GF-D8 (cell line): ENCODE measurements at regions not wholly inside any gene's neighbourhood (a gene's known extent, or its start where the extent isn't known, plus 50 kb on each side); places are given as distances from the start of the nearest gene placed in this dataset.
"Not testable (repeated sequence)": the region's sequence is repeated elsewhere in the genome, so short reads cannot be mapped to it uniquely, and the experiment has no call there.

Source experiments
- DNase-seq: peaks from one replicate; lab custom pipeline; 2025; lab: John Stamatoyannopoulos, UW

DNA sequence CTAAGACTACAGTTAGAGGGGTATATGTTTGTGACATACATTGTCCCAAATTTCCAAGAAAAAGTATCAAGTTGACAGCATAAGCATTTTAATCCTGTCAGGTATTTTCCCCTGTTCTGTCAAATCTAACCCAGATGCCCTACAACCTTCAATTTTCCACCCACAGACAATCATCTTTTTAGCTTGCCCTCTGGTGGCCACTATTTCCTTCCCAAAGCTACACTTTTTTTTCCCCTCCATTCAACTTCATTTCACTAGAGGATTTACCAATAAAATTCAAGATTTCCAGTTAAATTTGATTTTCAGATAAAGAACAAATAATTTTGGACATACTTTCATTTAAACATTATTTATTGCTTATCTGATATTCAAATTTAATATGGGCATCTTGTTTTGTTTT lies 286.6 kb downstream of the TENT5A start:
- no peak for DNase-seq

- no peak for DNase-seq
Observed at GRCh38 chr6:81456416-81456815, 296.1 kb downstream of the TENT5A start.

- no peak for DNase-seq
Observed at GRCh38 chr6:81455641-81456040, 296.8 kb downstream of the TENT5A start.

DNA sequence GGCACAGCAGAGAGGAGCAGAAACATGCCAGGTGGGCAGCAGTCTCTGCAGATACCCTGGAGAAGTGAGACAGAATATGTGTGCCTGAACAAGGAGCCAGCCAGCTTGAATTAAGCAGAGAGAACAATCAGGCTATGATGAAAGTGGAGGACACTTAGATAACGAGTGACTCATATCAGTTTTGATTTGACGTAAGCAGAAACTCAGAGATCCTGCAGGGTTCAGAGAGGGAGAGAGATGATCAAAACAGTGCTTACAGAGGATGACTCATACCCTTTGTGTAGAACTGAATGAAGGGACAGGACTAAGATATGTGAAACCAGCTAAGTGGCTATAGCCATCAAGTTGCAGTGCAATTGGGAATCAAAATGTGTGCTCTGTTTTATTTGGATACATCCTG lies 300.7 kb downstream of the TENT5A start:
- no peak for DNase-seq

DNA sequence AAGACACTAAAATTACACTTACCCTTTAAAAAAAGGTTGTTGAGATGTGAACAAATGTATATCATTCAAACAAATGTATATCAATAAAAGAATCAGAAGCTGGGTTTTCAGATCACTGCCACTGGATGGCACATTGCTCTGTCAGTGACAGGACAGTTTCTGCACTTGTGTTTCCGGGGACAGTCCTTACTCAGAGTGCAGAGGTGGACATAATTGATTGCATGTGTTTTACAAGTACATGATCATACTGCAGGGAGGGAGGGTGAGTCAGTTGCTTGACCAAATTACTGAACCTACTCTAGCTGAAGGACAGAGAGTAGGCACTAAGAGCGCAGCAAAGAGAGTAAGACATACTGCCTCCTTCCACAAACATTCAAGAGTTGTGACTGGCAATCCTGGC lies 302.3 kb downstream of the TENT5A start:
- no peak for DNase-seq

- DNase-seq = no peak
Observed at GRCh38 chr6:81446509-81446908, 306.0 kb downstream of the TENT5A start.

- no peak for DNase-seq
Observed at GRCh38 chr6:81439417-81439816, 313.1 kb downstream of the TENT5A start.

- no peak for DNase-seq
Observed at GRCh38 chr6:81436990-81437389, 315.5 kb downstream of the TENT5A start.

- DNase-seq = no peak
Observed at GRCh38 chr6:81413306-81413705, 339.2 kb downstream of the TENT5A start.

DNA sequence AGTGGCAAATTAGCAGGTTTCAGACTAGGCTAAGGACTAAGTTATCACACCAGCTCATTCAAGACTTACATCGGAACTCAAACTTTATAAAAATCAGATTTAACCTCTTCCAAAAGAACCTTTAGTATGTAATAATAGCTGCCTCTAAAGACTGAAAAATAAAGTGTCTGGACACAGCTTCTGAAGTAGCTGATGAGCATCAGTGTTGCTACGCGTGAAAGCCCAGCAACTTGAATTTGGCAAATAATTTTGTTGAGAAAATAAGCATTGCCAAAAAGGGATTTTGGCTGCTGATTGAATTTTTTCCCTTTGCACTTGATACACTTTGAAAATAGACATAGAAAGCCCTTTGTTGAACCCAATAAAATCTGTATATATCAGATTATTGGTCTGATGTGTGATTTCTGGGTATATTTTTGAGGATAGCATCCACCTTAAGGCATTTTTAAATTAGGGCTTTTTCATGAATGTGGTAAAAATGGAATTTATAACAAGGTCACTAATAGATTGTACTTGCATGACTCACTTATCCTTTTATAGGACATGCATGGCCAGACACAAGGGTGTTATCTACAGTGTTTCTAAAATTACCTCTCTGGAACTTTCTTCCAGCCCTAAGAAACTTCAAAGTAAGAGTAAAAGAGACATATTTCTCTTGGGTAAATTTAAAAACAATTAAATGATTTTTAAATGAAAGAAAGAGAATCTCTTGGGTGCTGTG lies 350.4 kb downstream of the TENT5A start:
- DNase-seq = no peak

- no peak for DNase-seq
Observed at GRCh38 chr6:81396916-81397315, 355.6 kb downstream of the TENT5A start.

DNA sequence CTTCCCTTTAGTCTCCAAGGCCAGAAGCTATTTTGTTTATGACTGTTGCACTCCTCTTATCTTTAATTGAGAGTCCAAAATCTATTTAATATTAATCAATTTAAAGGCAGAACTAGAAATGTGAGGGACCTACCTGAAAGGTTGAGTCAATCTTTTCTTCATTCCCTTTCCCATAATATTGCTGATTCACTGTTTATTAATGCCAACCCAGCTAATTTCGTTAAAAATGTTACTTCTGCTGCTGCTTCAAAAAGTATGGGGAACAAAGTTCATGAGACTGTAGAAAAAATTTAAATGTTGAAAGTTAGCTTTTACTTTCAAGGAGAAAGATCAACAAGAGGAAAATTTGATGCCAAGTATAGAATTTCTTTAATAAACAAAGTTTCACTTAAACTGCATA lies 365.3 kb downstream of the TENT5A start:
- DNase-seq = no peak

DNA sequence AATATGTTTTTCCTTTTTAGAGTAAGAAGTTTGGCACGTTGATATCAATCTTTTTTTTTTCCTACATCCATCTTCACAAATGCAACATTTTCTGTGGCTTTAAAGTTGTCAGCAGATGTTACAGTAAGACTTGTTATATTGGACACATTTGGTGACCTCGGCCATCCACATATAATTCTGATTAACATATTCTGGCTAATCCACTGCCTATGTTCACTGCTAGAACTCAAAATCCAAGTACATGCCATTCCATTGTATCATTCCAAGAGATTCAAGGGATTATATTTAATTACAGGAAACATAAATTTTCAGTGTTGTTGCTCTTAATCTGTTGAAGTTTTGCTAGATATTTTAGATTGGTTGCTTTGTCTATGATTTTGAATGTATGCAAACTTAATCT lies 367.6 kb downstream of the TENT5A start:
- no peak for DNase-seq

DNA sequence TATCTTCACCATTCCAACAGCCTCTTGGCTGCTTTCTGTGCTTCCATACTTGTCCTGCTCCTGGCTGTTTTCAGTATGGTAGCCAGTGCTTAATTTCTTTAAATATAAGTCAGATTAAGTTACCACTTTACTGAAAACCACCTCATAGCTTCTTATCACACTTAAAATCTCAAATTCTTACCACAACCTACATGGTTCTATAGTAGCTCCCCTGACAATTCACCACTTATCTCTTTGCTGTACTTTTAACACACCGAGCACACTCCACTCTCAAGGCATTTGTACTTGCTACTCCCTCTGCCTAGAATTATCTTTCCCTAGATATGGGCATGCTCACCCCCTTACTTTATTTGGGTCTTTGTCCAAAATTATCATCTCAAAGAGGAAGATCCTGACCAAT lies 369.0 kb downstream of the TENT5A start:
- no peak for DNase-seq

DNA sequence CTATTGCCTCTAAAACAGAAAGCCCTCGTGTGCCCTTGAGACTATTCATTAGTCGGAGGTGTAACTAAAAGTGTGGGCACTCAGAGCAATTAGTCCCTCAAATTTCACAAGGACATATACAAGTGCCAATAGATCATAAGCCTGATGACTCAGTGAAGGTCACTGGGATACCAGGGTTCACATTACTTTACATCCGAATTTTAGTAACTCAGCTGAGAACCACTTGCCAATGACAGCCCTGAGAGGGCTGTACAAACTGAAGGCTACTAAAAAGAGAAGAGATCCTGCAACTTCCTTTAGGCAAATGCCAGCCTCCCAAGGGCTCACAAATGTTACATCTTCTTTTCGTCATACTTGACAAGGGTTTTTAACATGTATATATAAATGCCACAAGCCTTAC lies 369.6 kb downstream of the TENT5A start:
- no peak for DNase-seq

DNA sequence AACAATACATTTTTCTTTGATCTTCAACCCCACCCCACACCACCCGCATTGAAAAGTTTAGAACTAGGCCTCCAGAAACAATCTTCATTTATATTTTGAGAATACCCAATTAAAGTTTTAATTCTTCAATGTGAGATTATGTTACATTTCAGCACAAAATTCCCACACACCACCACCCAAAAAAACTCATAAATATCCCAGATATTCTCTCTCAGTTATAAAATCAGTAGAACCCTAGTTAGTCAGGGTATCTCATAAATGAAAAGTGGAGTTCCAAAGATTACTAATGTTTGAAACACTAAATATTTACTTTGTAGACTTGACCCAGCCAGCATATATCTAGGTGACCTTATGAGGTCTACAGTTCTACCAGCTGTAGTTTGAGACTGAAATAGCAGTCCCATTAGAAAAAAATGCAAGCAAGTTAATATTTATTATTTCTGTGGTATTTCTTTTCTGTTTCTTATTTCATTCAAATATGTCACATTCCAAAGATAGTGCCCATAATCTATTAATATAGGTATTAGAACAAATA lies 371.0 kb downstream of the TENT5A start:
- no peak for DNase-seq

- no peak for DNase-seq
Observed at GRCh38 chr6:81380718-81381338, 371.7 kb downstream of the TENT5A start.

DNA sequence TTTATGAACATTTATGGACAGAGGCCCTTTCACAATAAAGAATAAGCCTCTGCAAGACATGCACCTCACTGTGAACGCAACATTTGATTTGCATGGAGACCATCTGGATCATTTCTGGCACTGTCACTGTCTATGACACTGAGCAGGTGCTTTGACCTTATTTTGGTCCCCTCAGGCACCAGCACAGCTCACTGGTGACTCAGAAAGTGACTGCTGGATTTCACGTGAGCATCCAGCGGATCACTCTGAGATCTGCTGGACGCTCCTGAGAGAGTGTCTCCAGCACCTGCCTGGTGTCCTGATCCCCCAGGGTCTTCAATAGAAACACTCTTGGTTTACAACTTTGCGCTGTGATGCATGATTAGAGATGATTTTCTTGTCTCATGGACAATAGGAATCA lies 375.7 kb downstream of the TENT5A start:
- DNase-seq = no peak

- DNase-seq = no peak
Observed at GRCh38 chr6:81373414-81373813, 379.1 kb downstream of the TENT5A start.

DNA sequence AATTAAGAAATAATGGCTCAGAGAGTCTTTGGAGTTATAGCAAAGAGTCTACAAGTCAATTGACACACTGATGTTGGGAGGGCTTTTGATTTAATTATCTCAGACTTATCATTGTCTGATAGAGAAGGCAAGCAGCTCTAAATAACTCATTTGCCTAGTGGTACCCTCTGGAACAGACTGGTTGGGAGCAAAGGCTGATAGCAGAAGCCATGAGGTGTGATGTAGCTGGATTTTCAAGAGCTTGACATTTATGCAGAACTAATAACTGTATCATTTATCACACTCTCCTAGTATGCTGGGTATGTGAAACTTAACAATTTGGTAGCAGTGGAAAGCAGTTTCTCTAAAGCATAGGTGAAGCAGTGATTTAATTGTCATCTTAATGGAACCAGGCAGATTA lies 380.6 kb downstream of the TENT5A start:
- DNase-seq = no peak

- DNase-seq = no peak
Observed at GRCh38 chr6:81366972-81367371, 385.5 kb downstream of the TENT5A start.

GRCh38 chr6:81362246-81362645 lies 390.2 kb downstream of the TENT5A start:
- DNase-seq = no peak

GRCh38 chr6:81353262-81353661 lies 399.2 kb downstream of the TENT5A start:
- no peak for DNase-seq

GRCh38 chr6:81344026-81344425 lies 408.5 kb downstream of the TENT5A start:
- DNase-seq = not testable (repeated sequence)
